Cardiac fibroblast (primary cell): ENCODE measurements at regions not wholly inside any gene's neighbourhood (a gene's known extent, or its start where the extent isn't known, plus 50 kb on each side); places are given as distances from the start of the nearest gene placed in this dataset.
A peak's percentile ranks its signal among the peaks of the same experiment; 100 is the strongest.

ENCODE experiments used
- DNase-seq, 2 donors: peaks; one replicate each; pipeline versions ENCODE4 v3.0.0 to v3.0.0-alpha.2; 2010; ENCODE audit warnings: low read depth in 2 of 2
- H3K4me3 ChIP-seq, 2 donors: replicated peaks in 1 of 2; 1 replicate in 1 of 2; 2 replicates in 1 of 2; pipeline ENCODE4 v1.5.1; 2011; ENCODE audit warnings: low read depth in 2 of 2, low read length in 2 of 2, mild to moderate bottlenecking in 2 of 2, moderate library complexity in 1 of 2
- TF ChIP-seq, protein P1 (sequence below): IDR thresholded peaks from one replicate; pipeline ENCODE4 v1.5.1; 2011; ENCODE audit warnings: low read depth, mild to moderate bottlenecking, low read length, inconsistent platforms

DNA sequence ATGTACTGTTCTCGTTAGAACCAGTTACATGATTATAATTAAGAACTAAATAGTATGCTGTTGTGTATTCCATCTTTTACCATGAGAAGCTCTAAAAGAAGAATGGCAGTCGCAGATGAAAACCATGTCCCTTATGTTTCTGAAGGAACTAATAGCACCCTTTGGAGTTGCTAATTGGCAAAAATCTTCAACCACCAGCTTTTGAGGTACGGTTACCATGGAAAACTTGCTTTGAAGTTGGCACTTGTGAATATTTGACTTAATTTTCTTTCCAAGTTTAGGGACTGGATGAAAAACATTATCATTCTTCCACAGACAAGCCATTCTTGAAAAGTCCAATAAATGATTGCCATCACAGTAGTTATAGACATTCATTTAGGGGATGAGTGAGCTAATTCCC lies 666.6 kb upstream of the ROBO1 start:
- no peak for DNase-seq
- H3K4me3 ChIP-seq, result no peak overlapping the region
- TF ChIP-seq, protein P1, sequence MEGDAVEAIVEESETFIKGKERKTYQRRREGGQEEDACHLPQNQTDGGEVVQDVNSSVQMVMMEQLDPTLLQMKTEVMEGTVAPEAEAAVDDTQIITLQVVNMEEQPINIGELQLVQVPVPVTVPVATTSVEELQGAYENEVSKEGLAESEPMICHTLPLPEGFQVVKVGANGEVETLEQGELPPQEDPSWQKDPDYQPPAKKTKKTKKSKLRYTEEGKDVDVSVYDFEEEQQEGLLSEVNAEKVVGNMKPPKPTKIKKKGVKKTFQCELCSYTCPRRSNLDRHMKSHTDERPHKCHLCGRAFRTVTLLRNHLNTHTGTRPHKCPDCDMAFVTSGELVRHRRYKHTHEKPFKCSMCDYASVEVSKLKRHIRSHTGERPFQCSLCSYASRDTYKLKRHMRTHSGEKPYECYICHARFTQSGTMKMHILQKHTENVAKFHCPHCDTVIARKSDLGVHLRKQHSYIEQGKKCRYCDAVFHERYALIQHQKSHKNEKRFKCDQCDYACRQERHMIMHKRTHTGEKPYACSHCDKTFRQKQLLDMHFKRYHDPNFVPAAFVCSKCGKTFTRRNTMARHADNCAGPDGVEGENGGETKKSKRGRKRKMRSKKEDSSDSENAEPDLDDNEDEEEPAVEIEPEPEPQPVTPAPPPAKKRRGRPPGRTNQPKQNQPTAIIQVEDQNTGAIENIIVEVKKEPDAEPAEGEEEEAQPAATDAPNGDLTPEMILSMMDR, result no peak

- no peak overlapping the region for H3K4me3 ChIP-seq
- TF ChIP-seq, protein P1, result no peak
- DNase-seq, result peak in 1 of 2 donors; percentile 14
Observed at GRCh38 chr3:80424951-80425350, 657.2 kb upstream of the ROBO1 start.

DNA sequence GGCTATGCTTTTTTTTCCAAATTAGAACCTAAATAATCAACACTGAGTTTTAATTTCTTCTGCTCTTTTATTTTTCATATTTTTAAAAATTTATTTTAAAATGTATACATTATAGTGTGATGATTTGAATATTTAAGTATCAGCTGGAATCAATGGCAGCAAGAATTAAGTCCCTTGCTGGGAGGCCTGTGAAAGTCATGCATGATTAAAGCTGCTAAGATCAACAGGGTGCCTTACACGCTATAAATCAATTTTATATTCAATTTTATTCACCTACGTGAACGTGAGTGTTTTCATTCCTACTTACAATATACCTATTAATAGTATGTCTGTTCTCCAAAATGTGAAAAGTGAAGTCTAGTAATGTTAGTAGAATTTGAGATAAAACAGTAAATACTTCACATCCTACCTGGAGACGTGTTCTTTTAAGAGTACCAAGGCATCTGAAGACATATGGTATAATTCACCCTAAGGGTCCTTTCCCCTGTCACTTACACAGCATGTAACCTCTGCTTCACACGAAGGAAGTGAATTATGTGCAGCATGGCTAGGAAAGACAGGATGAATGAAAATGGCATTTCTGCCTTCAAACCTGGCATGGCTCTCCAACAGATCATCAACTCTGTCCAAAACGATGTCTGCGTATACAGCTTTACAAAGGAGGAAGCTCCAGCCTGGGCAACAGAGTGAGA lies 640.4 kb upstream of the ROBO1 start:
- no peak overlapping the region for H3K4me3 ChIP-seq
- no peak for DNase-seq
- TF ChIP-seq, protein P1, result no peak

GRCh38 chr3:80405618-80406017 lies 637.8 kb upstream of the ROBO1 start:
- H3K4me3 ChIP-seq, result no peak overlapping the region
- TF ChIP-seq, protein P1, result no peak
- DNase-seq, result no peak

DNA sequence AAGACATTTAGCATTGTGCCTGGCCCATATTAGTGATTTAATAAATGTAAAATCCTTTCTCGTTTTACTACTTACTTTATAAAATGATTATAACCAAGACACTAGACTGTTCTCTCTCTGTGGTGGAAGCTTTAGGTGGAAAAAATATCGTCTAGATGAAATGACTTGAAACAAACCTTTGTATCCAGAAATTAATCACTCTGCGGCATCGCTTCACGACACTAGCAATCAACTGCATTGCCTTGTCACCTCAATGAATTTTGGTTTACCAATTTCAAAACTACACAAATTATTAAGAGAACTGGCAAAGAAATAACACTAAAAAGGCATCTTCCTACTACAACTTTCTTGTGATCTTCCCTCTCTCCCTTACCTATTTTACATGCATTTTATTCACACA lies 627.2 kb upstream of the ROBO1 start:
- no peak for DNase-seq
- no peak overlapping the region for H3K4me3 ChIP-seq
- TF ChIP-seq, protein P1, result no peak

DNA sequence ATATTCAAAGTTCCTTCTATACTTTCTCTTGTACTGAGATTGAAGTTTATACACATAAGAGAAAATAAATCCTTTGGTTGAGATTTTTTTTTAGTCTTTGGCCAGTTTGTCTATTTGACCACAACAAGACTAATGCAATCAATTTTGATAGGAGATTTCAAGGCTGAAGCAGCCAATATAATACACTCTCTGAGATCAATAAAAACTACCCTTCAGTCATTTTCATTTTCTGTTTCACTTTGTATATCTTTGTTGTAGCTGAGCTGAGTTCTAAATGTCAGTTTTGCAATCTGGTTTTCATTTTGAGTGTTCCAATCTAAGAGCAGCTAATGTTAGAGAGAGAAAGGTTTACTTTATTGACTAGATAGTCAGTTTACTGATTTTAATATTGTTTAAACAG lies 623.8 kb upstream of the ROBO1 start:
- no peak overlapping the region for H3K4me3 ChIP-seq
- no peak for DNase-seq
- TF ChIP-seq, protein P1, result no peak

- TF ChIP-seq, protein P1, result no peak
- H3K4me3 ChIP-seq, result no peak overlapping the region
- no peak for DNase-seq
Observed at GRCh38 chr3:80384811-80385210, 617.0 kb upstream of the ROBO1 start.
